ENCODE measurements at regions not wholly inside any gene's neighbourhood (a gene's known extent, or its start where the extent isn't known, plus 50 kb on each side); places are given as distances from the start of the nearest gene placed in this dataset.

- DNase-seq (ENCODE audit: low spot score): no peak
Observed at GRCh38 chr11:12315024-12315423, 62.3 kb upstream of the PARVA start.

- DNase-seq (ENCODE audit: low spot score): no peak
Observed at GRCh38 chr11:12316432-12316831, 60.9 kb upstream of the PARVA start.

GRCh38 chr11:12318791-12319438 is 58.5 kb upstream of the PARVA start:
- DNase-seq (ENCODE audit: low spot score): peak; percentile 57

DNA sequence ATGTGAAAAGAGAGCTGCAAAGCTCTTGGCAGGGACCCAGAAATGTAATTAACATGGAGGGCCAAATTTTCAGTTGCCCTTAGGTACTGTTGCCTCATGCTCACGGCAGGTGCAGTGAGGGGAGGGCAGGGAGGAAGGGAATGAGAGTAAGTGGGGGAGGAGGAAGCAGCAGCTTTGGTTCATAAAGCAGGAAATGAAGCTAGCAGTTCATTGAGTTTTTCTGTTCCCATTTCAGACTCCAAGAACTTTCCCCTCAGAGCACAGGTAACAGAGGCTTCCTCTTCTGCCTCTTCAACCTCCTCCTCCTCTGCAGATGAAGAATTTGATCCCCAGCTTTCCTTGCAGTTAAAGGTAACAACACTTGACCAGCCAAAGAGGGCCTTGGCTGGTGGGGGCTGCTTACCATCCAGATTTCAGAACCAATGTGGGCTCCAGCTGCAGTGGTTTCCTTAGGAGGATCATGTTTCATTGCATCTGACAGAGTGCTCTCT is 57.9 kb upstream of the PARVA start:
- no peak for DNase-seq (ENCODE audit: low spot score)

DNA sequence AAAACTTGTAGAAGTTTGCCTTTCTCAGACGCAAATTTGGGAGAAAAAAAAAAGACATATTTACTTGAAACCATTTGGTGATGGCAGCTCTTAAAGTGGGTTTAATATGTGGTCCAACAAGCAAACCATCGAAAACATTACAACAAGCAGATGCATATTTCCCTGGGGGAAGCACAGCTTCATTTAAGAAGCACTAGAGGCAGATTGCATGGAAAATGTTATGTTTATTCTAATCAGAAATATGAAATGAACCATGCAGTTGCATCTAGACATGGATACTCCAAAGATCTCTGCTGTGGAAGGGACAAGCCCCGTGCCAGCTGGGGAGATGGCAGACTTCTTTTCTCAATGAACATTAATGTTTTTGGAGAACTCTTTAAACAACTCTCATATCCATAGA is 57.4 kb upstream of the PARVA start:
- DNase-seq (ENCODE audit: low spot score): no peak

DNA sequence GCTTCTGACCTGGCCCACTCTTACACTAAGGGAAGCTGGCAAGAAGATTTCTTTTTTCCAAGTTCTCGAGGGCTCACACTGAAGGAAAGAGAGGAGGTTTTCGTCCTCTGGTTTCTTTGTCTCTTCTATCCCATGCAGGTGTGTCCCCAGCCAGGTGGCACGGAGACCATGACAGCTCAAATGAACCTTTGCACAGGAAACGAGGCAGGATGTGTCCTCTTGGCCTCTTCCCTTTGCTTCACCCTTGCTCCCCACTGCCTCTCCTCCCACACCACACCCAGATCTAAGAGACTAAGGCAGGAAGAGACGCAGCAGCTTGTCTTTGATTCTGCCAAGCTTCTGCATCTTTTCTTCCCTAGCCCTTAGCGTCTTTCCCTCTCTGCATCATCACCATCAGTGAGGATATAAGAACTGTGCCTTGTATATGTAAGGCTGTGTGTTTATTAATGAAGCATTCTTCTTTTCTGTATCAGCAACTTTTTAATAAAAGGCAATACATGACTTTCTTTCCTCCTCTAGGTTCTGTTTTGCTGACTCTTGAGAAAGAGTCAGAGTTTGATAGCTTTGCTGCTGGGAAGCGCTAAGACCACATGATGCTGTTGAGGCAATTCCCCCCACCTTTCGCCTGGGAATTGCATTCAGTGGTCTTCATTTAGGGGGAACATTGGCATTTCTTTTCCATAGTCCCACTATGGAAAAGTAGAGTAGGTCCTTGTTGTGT is 56.0 kb upstream of the PARVA start:
- DNase-seq (ENCODE audit: low spot score): no peak

- DNase-seq (ENCODE audit: low spot score): no peak
Observed at GRCh38 chr11:12324585-12324984, 52.8 kb upstream of the PARVA start.

All from GM03348 (cell line).